Midbrain (tissue), 1 donor: ENCODE measurements at regions not wholly inside any gene's neighbourhood (a gene's known extent, or its start where the extent isn't known, plus 50 kb on each side); places are given as distances from the start of the nearest gene placed in this dataset.
"Not testable (repeated sequence)": the region's sequence is repeated elsewhere in the genome, so short reads cannot be mapped to it uniquely, and the experiment has no call there.

ENCODE experiments used
- DNase-seq: peaks from one replicate; lab custom pipeline; 2025; lab: John Stamatoyannopoulos, UW

DNA sequence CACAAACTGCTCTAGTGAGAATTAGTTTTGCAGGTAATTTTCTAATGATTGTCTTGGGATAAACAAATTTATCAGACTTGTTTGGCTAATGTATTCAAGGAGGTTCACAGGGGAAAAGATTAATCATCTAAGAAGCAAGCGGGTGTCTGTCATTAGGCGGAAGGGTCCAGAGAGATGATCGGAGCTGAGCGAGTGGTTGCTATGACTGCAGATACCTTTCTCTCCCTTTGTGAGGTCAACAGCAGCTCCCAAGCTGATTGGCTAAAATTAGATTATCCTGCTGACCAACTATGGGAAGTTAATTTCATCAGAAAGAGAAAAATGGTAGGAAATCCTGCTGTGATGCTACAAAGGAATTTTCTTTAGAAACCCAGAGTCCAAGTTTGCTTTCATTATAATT is 276.0 kb downstream of the SOX2 start:
- no peak for DNase-seq

DNA sequence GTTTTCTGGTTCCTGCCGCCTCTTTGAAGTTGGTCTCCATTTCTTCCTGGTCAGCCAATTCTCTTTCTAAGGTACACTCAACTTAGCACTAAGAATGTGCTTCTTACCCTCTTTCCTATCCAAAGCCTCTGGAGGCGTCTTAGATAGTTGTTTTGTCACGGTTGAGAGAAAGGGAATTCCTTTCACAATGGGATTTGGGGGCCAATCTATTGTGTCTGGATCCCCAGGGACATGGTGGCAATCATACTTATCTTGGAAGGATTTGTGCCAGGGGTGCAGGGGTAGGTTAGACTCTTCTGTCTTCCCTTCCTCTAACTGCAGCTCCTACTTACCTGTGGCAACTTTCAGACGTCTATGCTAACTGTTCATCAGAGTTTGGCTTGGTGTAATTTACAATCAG is 287.1 kb downstream of the SOX2 start:
- DNase-seq: no peak

DNA sequence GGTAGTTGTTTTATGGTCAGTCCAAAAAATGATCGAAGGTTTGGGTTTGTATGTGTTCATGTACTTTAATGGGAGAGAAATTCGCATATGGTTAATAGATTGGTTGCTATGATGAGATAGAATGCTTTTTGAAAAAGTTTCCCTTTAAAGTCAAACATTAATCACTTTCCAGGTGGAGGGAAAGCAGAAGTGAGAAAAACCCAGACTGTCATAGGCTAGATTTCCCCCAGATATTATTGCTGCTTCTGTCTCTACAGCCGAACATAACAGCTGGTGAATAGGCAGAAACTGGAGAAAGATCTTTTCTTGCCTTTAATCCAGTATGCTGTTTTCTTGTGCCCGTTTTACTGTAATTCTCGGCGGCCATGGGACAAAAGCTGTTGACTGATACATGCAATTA is 287.6 kb downstream of the SOX2 start:
- no peak for DNase-seq

DNA sequence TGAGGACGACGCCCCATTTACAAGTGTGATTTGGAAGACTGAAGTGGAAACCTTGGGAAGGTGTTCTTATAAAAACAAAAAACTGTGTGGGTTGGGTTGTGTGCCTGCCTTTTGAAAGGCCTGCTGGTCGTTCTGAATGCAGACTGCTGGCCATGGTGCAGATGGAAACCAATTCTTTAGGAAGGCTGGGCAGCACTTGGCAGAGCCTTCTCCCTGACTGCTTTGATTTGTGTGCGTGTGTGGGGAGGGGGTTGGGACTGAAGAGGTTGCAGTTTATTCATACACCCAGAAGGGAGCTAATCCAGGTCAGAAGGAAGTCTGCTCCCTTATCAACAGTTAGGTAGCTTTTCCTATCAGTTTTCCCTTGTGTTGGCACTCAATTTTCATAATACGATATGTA is 288.7 kb downstream of the SOX2 start:
- DNase-seq: no peak

DNA sequence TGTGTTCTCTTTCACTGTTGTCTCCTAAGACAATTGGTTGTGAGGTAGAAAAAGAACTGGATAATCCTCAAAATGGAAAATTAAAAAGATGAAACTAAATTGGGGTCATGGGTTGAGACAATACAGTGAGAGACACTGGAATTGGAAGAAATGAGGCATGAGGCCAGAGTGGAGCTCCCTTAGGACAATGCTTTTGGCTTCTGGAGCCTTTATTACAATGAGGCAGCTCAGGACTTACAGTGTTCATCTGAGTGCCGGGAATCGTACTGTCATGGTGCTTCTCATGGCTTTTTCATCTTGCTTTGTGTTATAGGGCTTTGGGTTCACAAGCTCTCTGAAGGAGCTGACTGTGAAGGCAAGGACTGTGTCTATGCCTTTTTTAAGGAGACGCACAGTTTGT is 293.5 kb downstream of the SOX2 start:
- DNase-seq: no peak

DNA sequence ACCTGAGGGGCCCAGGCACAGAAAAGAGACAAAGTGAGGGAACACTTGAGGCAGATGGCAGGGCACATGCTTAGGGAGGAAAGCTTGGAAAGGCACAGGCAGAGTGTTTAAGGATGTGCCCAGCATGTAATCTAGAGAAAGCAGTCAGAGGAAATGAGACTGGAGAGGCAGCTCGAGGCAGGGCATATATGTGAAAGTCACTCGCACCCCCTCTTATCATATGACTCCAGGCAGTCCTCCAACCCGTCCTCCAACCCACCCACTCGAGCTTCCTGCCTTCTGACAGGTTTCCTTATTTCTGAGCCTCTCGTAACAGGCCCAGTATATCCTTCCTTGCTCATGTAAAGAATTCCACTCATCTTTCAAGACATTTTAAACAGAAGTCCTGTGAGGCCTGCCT is 294.0 kb downstream of the SOX2 start:
- DNase-seq: no peak

DNA sequence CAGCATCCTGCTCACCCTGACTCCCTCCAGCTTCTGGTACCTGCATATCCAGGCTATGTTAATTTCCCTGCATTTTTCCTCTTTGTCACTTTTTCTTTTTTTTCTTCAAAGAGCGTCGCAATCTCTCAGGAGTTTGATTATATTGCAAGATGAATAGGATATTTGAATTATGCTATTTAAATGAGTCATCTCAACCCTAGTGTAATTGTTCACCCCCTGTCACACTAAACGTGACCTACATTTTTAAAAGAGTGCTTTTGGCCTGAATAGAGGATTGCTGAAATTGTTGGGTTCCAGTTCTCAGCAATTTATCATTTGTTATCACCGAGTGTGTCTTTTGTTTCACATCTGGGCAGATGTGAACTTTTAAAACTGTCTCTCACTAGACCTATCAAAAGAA is 294.7 kb downstream of the SOX2 start:
- DNase-seq: no peak

DNA sequence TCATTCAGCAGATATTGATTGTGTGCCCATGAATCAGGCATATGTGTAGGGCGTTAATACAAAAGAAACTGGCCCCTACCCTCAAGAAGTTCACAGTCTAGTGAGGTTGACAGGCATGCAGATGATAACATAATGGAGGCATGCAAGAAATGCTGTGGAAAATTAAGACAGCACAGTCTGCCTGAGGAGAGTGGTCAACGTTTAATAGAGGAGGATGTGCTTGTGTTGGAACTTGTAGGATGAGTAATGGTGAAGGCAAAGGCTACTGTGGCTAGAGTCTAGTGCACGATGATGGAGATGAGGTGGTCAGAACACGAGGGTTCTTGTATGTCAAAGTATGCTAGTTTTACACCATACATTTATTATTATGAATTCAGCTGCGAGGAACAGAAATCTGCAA is 295.7 kb downstream of the SOX2 start:
- DNase-seq: no peak

DNA sequence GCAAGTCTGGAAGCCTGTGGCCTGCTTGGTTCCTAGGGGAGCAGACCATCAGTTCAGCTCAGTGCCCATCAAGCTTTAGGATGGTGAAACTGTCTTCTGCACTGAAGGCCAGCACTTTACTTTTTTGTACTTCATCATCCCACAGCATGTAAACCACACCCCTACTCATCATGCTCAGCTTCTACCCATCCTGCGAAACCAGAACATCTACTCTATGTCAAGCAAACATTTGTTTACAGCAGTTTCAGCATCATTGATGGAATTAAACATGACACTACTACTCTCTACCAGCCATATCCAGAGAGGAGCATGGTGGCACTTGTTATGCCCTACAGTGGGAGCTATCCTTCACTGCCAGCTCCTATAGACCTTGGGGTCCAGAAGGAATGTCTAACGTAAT is 306.6 kb downstream of the SOX2 start:
- DNase-seq: no peak

DNA sequence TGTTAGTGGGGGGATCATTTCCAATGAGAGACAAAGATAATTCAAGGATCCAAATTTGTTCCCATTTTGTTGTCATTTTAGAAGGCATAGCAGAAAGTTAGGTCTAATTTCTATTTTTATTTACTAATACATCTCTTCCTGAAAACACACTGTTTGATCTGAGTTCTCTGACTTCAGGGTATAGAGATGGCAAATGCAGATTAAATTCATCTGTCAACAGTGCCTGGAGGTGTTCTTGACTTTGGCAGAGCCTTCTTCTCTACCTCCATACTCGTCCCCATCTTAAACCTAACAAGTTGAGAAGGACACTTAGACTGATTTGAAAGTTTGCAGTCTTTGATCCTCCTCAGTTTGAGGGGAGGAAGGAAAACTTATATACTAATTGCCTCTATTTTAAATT is 308.2 kb downstream of the SOX2 start:
- DNase-seq: no peak

DNA sequence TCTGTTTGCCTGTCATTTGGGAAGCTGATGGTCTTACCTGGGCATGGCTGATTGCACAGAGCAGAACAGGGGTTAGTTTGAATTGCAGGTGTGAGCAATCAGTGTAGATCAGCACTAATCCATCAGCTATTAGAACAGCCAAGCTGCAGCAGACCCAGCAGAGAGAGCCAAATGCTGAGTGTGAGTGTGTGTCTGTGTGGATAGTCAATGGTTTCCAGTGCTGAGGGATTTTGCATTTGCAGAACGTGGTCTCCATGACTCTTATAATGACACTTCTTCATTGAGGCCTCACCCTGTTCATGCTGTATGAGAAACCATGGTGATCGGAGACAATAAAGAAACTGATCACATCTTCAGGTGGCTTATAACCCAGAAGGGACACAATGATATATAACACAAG is 312.1 kb downstream of the SOX2 start:
- DNase-seq: no peak

DNA sequence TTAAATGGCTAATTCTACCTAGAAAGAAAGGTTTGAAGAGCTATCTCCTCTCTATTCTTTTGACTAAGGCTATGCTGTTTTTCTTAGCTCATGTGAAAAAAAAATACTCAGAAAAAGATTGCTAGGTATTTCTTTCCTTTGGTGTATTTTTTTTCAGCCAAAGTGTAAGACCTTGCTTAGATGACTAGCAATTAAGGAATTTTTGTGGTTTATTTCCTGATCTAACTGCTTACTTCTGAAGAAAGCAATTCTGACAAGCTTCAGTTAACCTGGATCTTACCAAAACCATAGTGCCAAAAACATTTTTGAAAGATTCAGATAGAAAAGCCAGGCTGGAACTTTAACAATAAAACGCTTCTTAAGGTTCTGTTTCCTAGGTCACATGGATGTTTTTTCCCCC is 315.6 kb downstream of the SOX2 start:
- DNase-seq: no peak

DNA sequence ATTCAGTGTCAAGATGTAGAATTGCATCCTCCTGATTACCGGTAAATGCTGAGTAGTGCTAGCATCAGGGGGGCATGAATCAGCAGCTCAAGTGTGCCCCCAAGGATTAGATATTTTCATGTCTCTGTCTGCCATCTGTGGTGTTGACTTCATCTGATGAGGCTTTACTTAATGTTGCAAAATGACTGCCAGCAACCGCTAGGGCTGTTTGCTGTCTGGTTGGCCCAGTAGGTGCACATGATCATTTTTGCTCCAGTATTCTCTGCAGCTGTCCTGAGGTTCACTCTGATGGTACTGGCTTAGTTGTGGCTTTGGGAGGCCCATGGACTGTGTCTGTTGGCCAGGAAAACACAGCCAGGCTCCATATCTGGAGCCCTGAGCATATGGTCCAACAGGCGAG is 316.4 kb downstream of the SOX2 start:
- no peak for DNase-seq

DNA sequence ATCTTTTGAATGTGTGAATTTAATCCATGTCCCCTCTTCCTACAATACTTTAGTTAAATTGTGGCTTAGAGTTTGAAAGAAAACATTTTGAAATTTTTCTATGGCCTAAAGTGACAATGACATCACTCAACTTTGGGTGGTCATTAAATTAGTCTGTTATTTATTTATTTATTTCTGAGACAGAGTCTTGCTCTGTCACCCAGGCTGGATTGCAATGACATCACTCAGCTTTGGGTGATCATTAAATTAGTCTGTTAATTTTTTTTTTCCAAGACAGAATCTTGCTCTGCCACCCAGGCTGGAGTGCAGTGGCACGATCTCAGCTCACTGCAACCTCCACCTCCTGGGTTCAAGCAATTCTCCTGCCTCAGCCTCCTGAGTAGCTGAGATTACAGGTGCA is 322.5 kb downstream of the SOX2 start:
- not testable (repeated sequence) for DNase-seq

DNA sequence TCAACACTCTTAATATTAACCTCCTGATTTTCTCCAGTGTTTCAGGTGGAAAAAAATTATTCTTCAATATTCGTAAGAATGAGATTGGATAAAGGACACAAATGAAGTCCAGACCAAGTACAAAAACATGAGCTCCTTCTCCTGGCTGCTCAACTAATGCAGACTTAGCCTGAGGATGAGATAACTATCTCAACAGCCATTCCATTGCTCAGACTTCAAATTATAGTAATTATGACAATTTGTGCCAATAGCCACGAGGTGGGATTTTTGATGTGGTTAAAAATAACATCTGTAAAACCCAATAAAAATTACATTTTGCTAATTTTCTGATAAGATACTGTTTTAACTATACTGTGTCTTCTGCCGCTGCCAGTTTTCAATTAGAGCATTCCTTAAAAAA is 323.6 kb downstream of the SOX2 start:
- DNase-seq: no peak

DNA sequence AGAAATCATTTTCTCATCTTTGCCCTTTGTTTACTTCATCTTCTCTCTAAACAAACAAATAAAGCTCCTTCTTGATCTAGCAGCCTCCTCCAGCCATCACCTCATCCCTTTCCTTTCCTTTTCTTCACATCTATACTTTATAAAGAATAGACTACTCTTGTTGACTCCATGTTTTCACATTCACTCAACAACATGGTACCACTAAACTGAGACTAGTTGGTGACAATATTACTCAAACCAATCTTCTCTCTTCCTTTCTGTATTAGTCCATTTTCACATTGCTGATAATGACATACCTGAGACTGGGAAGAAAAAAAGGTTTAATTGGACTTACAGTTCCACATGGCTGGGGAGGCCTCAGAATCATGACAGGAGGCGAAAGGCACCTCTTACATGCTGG is 324.7 kb downstream of the SOX2 start:
- no peak for DNase-seq

DNA sequence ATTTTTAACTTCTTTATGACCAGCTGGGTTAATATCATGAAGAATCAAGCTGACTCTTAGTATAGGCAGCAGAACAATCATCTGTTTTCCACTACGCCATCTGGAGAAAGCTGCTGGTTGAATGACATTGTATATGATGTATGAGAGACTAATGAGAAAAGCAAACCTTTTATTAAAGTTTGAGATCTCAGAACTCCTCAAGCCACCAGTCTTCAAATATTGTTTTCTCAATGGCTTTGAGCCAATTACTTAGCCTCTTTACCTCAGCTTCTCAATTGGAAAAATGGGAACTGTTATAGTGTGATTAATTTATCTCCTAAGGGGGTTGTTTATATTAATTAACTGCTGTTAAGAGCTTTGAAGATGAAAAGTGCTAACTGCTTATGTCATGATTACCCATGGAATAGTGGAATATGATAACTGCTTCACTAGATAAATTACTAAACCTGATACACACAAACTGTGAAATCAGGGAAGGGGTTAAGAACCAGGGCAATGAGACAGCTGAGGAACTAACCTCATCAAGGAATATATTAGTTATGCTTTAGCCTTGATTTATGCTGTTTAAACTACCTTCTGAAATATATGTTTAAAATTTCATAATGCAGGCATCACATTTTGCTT is 330.1 kb downstream of the SOX2 start:
- no peak for DNase-seq

DNA sequence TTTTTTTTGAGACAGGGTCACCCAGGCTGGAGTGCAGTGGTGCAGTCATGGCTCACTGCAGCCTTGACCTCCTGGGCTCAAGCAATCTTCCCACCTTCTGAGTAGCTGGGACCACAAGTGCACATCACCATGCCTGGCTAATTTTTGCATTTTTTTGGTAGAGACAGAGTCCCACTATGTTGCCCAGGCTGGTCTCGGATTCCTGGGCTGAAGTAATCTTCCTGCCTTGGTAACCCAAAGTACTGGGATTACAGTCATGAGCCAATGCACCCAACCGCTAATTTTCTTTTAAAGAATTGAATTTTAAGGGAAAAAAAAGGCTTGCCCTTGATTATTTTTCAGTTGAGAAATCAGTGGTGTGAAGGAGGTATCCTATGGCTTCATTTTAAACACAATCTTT is 334.0 kb downstream of the SOX2 start:
- DNase-seq: no peak

DNA sequence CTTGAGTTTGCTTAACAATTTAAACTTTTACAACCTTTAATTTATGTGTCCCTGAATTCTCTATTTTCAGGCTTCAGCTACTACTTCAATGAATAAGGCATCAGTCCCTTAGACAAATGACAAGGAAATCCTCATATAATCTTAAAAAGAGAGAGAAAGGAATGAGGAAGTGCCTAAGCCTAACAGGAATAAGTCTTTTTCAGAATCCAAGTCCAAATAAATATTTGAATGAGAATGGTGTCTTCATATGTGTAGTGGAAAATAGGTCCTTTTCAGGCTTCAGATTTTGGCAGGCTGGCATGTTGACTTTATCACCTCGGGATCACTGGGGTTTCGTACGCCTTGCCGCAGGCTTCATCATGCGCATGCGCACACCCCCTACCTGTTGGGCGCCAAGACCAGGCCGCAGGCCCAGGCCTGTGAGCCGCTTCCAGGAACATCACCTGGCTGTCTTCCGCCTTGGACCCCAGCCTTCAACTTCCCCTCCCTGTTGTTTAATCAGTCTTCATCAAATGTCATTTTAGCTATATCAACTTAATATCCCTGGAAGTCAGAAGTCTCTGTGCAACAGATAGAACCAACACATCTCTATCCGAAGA is 334.5 kb downstream of the SOX2 start:
- no peak for DNase-seq

DNA sequence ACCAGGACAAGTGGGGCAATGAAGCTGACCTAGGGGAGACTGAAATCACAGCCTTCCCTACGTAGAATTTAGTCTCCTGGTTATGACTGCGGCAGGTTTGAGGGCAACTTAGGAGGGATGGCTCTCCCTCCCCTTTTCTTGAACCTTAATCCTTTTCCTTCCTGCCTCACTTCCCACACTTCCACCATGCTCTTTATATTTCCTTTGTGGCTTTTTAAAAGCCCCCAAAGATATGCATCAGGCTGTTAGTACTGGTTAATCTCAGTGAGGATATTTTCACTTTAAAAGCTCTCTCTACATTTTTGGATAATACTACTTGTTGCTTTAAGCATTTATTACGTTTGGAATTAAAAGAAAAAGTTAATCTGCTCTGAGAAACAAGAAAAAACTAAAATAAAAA is 339.2 kb downstream of the SOX2 start:
- no peak for DNase-seq

DNA sequence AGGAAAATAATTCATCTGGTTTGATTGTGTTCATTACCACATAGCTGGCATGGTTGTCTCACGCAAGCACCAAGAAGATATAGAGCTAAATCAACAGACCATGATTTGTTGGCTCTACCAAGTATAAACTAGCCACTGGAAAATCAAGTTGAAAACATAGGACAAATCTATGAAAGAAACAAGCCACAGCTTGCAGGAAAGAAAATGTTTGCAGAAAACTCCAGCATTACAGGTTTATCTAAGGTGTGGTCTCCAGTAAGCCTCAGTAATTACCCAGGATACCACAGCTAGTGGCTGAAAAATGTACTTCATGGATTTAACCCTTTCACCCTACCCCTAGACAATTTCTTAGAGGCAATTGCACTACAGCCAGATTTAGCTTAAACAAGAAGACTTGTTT is 340.6 kb downstream of the SOX2 start:
- no peak for DNase-seq

DNA sequence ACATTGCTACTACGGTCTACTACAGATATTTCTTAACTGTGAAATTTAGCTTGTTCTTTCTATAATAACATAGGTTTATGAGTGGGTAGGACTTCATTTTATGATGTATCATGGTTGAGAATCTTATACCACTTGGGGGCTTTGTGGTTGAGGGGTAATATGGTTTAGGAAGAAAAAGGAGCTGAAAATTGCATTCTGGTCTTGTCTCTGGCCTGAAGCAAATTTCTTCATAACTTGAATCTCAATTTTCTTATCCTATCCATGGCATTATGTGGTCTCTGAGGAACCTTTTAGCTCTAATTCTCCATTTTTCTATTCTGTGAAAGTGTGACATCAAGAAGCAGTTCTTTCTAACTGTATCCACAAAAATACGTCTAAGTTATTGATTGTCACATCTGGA is 341.0 kb downstream of the SOX2 start:
- DNase-seq: no peak

DNA sequence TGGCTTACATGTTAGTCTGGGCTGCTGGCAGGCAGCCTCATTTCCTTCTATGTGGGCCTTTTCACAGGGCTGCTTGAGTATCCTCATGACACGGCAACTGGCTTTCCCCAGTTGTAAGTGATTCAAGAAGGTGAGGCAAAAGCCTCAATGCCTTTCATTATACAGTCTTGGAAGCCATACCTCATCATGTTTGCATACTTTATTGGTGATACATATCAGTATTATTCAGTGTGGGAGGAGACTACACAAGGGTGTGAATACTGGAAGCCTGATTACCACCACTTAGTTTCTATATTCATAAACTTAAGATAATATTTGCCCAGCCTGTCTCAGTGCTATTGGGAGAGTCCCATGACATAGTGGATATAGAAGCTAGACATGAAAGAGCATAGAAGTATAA is 346.8 kb downstream of the SOX2 start:
- DNase-seq: no peak

DNA sequence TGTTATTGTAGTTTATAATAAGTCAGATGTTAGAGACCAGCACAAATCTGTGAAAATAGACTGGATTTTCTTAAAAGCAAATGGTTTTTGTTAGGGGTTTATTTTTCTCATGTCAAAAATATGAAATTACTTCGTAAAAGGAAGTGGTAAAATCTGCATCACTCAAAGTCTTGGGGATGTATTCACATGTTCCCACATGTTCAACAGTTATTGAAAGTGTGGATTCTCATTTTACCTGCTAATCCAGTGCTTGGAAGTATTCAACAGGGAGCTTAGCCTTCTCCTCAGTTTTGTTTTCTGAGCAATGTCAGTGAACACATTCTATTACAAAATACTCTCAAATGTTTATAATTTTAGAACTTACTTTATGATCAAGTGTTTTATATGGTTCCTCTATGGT is 352.0 kb downstream of the SOX2 start:
- no peak for DNase-seq

DNA sequence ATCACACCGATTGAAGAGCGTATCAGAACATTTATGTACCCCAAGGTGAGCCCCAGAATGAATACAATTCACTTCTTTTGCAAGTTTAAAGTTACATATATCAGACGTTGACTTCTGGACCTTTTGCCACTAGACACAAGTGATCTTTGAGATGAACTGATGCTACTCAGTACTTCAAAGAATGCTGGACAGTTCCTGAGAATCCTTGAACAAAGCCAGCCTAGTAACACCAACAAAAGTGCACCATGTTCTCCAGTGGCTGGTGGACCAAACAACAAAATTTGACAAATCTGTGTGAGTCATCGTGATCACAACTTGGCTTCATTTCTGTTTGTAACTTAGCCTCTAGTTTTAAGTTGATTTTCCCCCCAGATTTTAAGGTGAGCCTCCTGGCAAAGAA is 355.7 kb downstream of the SOX2 start:
- no peak for DNase-seq
